Pons (tissue), 1 donor: ENCODE measurements at regions not wholly inside any gene's neighbourhood (a gene's known extent, or its start where the extent isn't known, plus 50 kb on each side); places are given as distances from the start of the nearest gene placed in this dataset.

Source experiments
- DNase-seq: peaks from one replicate; pipeline ENCODE4 v3.0.0-alpha.2; 2016; ENCODE audit warnings: low spot score

GRCh38 chr1:38396606-38397005 lies 350.0 kb upstream of the POU3F1 start:
- DNase-seq = no peak

DNA sequence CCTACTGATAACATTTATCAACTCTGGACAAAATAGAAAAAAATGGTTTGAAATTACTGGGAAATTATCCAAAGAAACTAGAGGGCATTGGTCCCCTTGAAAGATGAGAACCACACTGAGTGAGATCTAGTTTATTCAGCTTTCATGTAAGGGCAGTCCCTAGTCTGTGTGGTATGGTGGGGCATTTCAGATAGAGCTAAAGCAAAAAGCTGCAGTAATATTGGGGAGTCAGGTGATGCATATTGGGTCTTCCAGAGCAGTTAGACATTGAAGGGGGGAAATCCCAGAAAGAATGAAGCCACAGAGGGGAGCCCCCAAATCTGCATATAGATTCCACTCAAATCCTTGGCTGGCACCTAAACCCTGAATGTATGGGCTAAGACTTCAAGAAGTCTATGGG lies 347.7 kb upstream of the POU3F1 start:
- no peak for DNase-seq

GRCh38 chr1:38392861-38393260 lies 346.3 kb upstream of the POU3F1 start:
- DNase-seq = no peak

GRCh38 chr1:38381256-38381655 lies 334.7 kb upstream of the POU3F1 start:
- no peak for DNase-seq

GRCh38 chr1:38376577-38376976 lies 330.0 kb upstream of the POU3F1 start:
- no peak for DNase-seq

DNA sequence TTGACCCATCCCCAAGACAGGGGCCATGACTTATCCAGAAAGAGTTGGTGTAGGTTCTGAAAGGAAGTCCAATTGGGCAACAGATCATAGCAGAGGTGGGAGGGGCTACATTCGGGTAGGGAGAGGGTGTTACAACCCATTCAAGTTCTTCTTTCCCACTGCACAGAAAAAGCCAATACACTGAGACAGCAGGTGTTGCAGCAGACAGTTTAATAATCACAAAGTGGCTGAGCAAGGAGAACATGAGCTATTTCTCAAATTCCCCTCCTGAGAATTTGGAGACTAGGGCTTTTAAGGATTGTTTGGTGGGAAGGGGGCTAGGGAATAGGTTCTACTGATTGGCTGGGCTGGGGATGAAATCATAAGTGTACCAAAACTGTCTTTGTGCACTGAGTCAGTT lies 328.4 kb upstream of the POU3F1 start:
- DNase-seq = no peak

DNA sequence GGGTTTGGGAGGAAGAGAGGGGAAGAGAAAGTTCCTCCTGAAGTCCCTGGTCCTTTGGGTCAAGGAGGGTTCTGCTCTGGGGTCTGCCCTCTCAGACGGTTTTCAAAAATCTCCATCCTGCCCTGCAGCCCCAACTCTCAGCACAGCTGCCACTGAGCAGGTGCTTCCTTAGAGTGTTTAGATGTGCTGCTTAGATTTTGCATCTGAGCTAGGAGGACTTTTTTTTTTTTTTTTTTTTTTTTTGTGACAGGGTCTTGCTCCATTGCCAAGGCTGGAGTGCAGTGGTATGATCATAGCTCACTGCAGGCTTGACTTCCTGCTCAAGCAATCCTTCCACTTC lies 324.9 kb upstream of the POU3F1 start:
- DNase-seq = no peak

GRCh38 chr1:38370716-38371504 lies 324.3 kb upstream of the POU3F1 start:
- DNase-seq = no peak

GRCh38 chr1:38365242-38365641 lies 318.6 kb upstream of the POU3F1 start:
- DNase-seq = no peak

DNA sequence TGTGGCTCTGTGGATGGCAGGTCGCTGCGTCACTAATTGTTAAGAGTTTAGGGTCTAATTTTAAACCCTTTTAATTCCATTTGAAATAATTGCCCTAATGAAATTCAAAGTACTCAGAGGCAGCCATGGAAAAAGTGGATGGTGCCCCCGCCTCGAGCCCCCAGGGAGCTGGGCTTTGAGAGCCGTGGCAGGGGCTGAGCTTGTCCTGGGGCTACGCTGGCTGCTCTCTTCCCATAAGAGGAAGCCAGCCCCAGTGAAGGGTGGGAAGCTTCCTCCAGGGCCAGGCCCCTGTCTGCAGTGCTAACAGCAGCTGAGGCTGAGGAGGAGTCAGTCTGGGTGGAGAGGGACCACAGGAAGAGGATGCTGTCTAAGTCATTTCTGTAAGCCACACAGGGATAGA lies 315.0 kb upstream of the POU3F1 start:
- DNase-seq = no peak

DNA sequence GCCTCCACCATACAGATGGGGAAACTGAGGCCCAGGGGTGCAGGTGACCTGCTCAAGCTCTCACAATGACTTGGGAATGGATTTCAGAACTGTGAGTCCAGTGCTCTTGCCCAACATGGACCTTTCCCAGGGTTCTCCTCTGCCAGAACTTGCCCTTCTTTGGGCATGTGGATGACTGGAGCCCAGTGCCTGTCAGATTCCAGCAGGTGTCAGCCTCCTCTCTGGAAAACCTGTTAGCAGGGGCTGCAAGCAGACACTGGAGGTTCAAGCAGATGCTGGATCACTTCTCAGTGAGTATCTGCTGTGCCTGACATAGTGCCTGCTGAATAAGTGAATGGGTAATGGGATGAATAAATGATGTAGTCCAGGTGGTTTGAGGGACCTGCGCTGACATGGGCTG lies 314.2 kb upstream of the POU3F1 start:
- DNase-seq = no peak

GRCh38 chr1:38353956-38354355 lies 307.4 kb upstream of the POU3F1 start:
- no peak for DNase-seq

DNA sequence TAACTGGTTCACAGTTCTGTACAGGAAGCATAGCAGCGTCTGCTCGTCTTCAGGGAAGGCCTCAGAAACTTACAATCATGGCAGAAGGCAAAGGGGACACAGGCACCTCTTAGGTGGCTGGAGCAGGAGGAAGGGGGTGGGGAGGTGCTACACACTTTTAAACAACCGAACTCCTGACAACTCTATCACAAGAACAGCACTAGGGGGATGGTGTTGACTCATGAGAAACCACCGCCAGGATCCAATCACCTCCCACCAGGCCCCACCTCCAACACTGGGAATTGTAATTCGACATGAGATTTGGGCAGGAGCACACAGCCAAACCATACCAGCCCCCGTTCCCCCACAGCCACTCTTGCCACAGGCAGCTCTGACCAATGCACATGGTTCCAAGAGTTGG lies 306.3 kb upstream of the POU3F1 start:
- DNase-seq = no peak

GRCh38 chr1:38347446-38348175 lies 301.0 kb upstream of the POU3F1 start:
- no peak for DNase-seq

GRCh38 chr1:38344716-38345115 lies 298.1 kb upstream of the POU3F1 start:
- DNase-seq = no peak

DNA sequence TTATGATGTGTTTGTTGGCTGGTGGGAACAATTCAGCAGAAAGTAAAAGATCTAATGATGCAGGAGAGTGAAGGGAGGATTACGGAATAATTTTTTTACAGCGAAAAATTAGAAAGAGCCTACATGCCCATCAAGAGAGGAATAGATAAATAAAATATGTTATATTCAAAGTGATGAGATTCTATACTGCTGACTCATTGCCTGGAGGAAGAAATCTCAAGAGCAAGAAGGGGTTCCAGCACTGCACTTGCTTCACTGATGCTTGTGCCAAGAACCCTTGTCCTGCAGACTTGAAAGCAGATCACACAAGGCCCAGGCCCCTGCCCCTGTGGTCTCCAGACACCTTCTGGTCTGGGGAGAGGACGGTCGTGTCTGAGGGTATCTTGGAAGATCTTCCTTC lies 295.1 kb upstream of the POU3F1 start:
- DNase-seq = no peak

GRCh38 chr1:38340409-38340808 lies 293.8 kb upstream of the POU3F1 start:
- no peak for DNase-seq

GRCh38 chr1:38337711-38338110 lies 291.1 kb upstream of the POU3F1 start:
- no peak for DNase-seq

DNA sequence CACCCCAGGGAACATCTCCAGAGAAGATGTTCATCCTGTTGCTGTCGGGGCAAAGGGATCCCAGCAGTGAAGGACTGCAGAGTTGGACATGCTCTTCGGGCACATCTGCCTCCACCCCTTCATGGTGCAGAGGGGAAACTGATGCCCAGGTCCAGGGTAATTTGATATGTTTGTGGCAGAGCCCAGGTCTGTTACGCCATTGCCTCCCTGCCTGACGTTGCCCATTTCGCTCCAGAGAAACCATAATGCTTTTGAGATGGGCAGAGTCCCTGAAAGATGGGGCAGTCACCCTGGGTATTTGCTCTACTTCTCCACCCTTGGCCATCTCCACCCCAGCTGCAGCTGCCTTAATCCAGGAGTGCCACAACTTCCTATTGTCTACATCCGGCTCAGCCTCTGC lies 290.4 kb upstream of the POU3F1 start:
- no peak for DNase-seq

DNA sequence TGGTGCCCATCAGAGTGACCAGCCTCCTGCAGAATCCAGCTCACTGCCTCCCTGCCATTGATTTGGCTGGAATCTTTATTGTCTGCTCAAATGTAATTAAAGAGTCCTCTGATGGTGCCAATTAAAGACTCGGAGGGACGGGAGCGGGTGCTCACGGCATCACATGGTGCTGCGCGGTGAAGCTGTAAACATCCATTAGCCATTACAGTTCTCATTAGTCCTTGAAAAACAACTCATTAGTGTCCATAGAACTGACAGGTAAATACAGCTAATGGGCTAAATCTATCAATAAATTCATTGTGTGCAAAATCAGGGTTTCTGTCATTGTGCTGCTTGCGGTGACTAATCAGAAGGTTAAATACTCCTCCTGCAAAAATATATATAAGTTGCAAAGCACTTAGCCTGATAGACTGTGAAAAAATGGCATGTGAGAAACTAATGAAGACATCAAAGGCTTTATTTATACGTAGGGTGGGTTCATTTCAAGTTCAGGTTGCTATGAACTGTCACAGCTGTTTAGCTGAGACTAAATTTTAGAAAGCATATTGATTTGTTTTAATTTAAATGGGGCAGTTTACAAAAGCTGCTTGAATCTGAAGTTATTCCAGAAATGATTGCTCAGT lies 289.8 kb upstream of the POU3F1 start:
- no peak for DNase-seq

- DNase-seq = peak; percentile 51
Observed at GRCh38 chr1:38334930-38335592, 288.5 kb upstream of the POU3F1 start.

DNA sequence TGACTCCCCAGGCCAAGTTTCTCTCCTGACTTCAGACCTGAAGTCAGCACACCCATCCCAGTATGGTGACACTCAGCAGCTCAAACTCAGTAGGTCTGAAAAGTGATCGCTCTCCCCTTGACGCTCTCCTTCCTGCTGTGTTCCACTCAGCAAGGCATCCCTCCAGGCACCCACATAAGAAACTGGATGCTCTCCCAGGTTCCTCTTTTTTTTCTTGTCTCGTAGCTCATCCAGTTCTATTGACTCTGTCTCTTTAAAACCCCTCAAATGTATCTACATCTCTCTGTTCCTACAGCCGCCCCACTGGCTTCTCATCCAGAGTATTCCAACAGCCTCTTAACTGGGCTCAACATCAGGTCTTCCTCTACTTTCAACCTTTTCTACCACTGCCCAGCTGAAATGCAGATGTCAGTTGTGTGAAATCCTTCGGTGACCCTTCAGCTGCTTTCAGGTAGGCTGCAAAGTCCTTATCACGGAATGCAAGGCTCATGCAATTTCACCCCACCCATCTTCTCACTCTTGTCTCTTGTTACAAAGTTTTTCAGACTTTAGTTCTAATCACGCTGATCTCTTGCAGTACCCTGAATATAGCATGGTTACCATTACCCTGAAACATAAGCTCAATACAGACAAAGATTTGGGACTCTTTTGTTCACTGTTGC lies 286.2 kb upstream of the POU3F1 start:
- no peak for DNase-seq
